Urinary bladder (tissue), 3 donors: ENCODE measurements at regions not wholly inside any gene's neighbourhood (a gene's known extent, or its start where the extent isn't known, plus 50 kb on each side); places are given as distances from the start of the nearest gene placed in this dataset.
A peak's percentile ranks its signal among the peaks of the same experiment; 100 is the strongest.

Experiments used
- DNase-seq: peaks from one replicate; pipeline ENCODE4 v3.0.0-alpha.2; 2015; ENCODE audit errors: extremely low spot score
- H3K27ac ChIP-seq: one replicate; pipeline ENCODE4 v1.5.1; 2013; ENCODE audit warnings: low read depth, mild to moderate bottlenecking, moderate library complexity
- H3K36me3 ChIP-seq: one replicate; pipeline ENCODE4 v1.6.1; 2013; ENCODE audit warnings: mild to moderate bottlenecking, moderate library complexity; ENCODE audit not compliant: insufficient read depth
- H3K4me1 ChIP-seq: one replicate; pipeline ENCODE4 v1.6.1; 2013; ENCODE audit warnings: mild to moderate bottlenecking, moderate library complexity; ENCODE audit not compliant: insufficient read depth
- H3K4me3 ChIP-seq: one replicate; pipeline ENCODE4 v1.5.1; 2013; ENCODE audit warnings: low read depth, low read length
- WGBS: extraction: QIAGEN DNeasy Blood & Tissue Kit; methylation state at CpG from one replicate; pipeline ENCODE4 v1.1.7; 2013; 5-methylcytosine and 5-hydroxymethylcytosine counted together
- donor health status: healthy with polysubstance abuse.
- donor health status: healthy.

DNA sequence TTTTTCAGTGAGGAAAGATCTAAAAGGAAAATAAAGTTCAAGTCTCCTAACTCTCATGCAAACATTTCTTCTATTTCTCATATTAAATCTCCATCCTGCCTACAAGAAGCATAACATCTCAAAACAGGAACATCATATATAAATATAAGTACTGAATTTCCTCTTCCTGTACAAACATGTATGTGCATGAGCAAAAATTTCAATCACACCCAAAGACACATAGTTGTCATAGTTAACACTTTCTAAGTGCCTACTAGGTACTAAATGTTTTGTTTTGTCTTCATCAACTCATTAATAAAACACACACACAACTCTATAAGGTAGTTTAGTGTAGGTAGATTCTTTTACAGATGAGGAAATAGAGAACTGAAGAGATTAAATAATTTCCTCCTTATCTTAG lies 237.1 kb upstream of the ADGRL2 start:
- Histone ChIP-seq H3K27ac (no peak overlapping the region), H3K4me3 (no peak overlapping the region), H3K36me3 (no peaks in the 10 kb centered on the region), H3K4me1 (no peaks in the 10 kb centered on the region)
- DNase-seq: no peak

DNA sequence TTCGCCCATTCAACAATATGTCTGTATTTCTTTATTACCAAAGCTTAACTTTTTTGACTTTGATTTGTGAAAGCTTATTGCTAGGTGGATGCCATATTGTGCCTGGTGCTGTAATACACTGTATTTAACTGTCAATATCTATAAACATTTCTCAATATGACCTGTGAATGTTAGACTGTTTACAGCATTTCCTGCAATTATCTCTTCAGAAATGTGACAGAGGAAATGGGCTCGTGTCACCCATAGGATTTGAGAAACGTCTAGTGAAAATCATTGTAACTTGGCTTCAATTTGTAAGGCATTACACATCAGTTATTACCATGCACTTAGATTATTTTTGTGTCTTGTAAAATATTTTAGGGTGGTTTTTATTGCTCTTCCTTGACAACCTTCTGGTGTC lies 237.8 kb upstream of the ADGRL2 start:
- Histone ChIP-seq H3K4me3 (no peak overlapping the region), H3K36me3 (no peaks in the 10 kb centered on the region), H3K4me1 (no peaks in the 10 kb centered on the region), H3K27ac (no peak overlapping the region)
- 89% methylated on average over 3 of the region's 3 CpGs for WGBS
- DNase-seq: no peak

DNA sequence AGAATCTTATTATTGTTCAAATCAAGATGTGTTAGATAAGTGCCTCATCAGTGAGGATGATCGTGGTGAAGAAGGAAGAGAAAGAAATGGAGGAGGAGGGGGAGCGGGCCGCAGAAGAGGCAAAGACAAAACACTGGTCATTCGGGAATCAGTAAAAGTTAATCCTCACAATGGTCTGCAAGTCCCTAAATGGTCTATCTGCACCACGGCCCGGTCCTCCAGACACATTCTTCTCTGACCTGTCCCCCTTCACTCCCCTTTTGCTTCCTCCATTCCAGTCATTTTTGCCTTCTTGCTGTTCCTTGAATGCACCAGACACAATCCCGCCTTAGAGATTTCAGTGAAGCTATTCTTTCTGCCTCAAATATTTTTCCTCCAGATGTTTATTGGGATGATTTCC lies 240.1 kb upstream of the ADGRL2 start:
- 89% methylated on average over 7 of the region's 7 CpGs for WGBS
- no peak for DNase-seq
- Histone ChIP-seq H3K4me3 (no peak overlapping the region), H3K4me1 (no peaks in the 10 kb centered on the region), H3K36me3 (no peaks in the 10 kb centered on the region), H3K27ac (no peak overlapping the region)

DNA sequence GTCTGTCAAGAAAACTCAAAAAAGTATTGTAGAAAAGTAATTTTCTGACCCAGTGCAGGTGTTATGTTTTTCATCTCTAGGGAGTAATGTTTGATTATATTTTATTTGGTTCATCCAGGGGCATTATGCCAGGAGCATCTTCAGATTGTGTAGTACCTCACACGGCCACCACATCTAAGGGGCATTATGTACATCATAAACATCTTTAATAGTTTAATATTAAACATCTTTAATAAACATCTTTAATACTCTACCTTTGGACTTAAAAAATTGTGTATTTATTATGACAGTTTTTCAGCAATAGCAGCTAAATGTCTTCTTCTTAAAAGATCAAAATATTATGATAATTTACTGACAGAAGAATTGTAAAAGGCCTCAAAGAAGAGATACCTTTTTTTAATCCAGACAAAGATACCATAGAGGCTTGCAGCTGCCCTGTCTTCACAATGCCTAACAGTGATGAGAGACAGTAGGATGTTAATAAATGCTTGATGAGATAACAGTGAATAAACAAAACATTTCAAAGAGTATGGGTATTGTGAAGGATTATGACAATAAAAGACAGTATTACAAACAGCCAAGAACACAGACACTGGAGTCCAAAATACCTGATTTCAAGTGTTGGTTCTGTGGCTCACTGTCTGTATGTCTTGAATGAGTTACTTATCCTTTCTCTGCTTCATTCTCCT lies 240.9 kb upstream of the ADGRL2 start:
- 63% methylated on average over 1 of the region's 1 CpG for WGBS
- H3K36me3 ChIP-seq: no peaks in the 10 kb centered on the region

DNA sequence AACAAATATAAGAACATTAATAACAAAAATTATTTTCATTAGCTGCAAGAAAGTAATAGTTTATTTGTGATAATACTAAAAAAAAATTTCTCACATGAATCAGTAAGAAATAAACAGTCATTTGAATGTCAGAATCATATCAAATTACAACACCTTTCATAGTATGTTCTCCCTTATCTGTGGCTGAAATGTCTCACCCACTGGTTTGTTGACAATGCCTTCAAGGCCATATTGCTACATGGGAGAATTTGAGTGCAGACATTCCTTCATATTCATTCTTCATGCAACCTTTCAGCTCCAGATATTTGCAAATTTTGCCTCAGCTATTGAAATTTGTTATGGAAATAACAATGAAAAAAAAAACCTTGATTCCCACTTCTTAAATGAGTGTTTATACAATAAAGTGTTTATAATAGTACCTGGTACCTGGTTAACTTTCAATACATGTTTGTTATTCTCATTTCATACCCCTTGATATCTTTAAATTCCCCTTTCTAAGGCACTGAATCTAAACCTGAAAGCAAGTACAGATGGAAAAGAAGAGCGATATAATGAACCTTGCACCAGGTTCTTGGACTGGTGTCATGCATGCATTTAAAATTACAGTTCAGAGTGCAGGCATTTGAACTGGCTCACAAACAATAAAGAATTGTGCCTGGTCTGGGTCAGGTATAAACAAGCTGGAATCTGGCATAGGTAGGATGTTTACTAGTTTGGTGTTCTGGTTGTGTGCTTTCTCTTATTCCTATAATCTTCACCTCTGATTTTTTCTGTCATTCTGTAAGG lies 242.2 kb upstream of the ADGRL2 start:
- DNase-seq: no peak
- no peak overlapping the region for H3K4me3 ChIP-seq
- H3K36me3 ChIP-seq: no peaks in the 10 kb centered on the region
- 99% methylated on average over 1 of the region's 1 CpG for WGBS
- H3K27ac ChIP-seq: no peak overlapping the region
- H3K4me1 ChIP-seq: no peaks in the 10 kb centered on the region

More for the DNA sequence above, 240.9 kb upstream of the ADGRL2 start:
- Histone ChIP-seq H3K4me3 (no peak overlapping the region), H3K27ac (no peak overlapping the region), H3K4me1 (no peaks in the 10 kb centered on the region)
- no peak for DNase-seq

DNA sequence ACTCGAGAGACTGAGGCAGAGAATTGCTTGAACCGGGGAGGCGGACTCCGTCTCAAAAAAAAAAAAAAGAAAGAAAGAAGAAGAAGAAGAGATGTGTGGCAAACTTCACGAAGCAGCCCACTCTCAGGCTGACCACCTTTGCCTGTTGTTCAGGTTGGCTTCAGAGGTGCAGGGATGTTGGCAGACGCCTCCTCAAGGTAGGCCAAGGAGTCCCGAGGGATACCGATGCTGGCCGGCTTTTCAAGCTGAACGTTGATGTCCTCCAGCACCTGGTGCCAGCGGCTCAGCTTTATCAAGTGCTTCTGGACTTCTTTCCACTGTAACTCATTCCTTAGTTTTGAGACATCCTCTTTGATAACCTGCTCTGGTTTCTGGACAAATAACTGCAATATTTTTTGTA lies 243.8 kb upstream of the ADGRL2 start:
- 92% methylated on average over 11 of the region's 11 CpGs for WGBS
- no peaks in the 10 kb centered on the region for H3K4me1 ChIP-seq
- no peak overlapping the region for H3K4me3 ChIP-seq
- no peak overlapping the region for H3K27ac ChIP-seq
- no peak for DNase-seq
- no peaks in the 10 kb centered on the region for H3K36me3 ChIP-seq

DNA sequence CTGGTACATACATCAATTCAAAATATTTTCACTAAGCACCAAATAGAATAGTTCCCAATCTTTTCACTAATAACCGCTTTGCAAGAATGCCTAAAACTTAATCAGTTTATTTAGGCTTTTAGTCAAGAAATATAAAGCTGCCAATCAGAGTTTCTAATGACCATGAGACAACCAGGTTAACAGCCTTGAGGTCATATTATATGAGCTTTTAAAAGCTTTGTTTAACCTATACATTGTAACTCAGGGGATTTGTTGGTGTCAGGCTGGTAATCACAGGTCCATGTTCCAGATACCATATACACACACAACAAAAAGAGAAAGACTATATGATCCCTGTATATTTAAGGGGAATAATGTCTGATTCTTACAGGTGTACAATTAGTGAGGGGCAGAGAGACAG lies 246.2 kb upstream of the ADGRL2 start:
- H3K36me3 ChIP-seq: no peaks in the 10 kb centered on the region
- WGBS: 98% methylated on average over 1 of the region's 1 CpG

DNA sequence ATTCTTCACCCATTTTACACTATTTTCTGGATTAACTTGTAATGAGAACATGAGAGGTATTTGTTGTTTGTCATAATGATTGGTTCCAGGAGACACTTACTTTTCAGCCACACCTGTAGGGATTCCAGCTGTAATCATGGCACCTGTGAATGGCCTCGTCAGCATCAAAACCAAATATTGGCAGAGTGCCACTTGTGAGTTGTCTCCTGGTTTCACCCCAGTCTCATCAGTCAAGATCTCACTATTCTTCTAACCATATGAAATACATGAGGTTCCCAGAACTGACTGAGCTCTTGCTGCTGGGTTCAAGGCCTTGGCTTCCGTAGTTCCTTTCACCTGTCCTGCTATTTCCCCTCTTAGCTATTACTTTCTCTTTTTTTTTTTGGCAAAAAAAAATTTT lies 246.6 kb upstream of the ADGRL2 start:
- no peak for DNase-seq
- WGBS: 94% methylated on average over 2 of the region's 2 CpGs

More for the DNA sequence above, 246.2 kb upstream of the ADGRL2 start:
- no peak overlapping the region for H3K27ac ChIP-seq
- no peak overlapping the region for H3K4me3 ChIP-seq
- DNase-seq: no peak
- H3K4me1 ChIP-seq: no peaks in the 10 kb centered on the region

DNA sequence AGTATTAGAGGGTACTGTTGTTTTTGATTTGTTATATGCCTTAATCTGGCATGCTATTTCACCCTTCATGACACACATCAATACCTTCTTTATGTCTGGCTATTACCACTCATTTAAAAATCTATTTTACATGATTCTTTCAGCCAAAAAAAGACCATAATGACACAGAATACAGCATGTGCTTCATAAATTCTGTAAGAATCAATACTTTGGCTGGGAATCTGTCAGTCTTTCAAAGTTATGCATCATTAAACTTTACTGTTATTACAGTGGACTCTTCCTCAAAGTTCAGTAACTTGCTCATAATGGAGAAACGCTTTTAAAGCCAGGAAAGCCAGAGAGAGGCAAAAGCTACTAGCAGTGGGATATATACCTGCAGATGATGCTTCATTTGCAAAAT lies 247.2 kb upstream of the ADGRL2 start:
- H3K4me1 ChIP-seq: no peaks in the 10 kb centered on the region
- no peak overlapping the region for H3K4me3 ChIP-seq
- WGBS: 96% methylated on average over 1 of the region's 1 CpG
- no peak overlapping the region for H3K27ac ChIP-seq
- no peaks in the 10 kb centered on the region for H3K36me3 ChIP-seq
- DNase-seq: no peak

More for the DNA sequence above, 246.6 kb upstream of the ADGRL2 start:
- H3K4me1 ChIP-seq: no peaks in the 10 kb centered on the region
- H3K4me3 ChIP-seq: no peak overlapping the region
- H3K36me3 ChIP-seq: no peaks in the 10 kb centered on the region
- H3K27ac ChIP-seq: no peak overlapping the region

DNA sequence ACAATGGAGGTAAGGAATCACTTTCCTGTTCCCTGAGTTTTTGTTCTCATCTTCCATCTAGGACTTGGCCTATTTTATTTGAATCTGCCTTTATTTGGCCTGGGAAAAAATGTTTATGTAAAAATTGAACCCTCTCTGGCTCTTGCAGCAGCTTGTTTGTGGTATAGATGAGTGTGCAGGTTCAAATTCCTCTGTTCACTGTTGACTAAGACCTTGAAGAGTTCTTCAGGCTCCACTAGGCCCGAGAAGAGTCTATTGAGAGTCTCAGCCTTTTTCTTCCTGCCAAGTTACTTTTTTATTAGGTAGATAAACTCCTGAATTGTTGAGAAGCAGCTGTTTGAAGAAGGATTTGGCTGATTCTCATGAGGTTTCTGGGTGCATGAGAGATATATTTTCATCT lies 248.8 kb upstream of the ADGRL2 start:
- no peak overlapping the region for H3K4me3 ChIP-seq
- no peaks in the 10 kb centered on the region for H3K36me3 ChIP-seq
- WGBS: 32% methylated on average over 1 of the region's 1 CpG
- H3K4me1 ChIP-seq: no peaks in the 10 kb centered on the region
- H3K27ac ChIP-seq: no peak overlapping the region
- DNase-seq: peak; percentile 4

DNA sequence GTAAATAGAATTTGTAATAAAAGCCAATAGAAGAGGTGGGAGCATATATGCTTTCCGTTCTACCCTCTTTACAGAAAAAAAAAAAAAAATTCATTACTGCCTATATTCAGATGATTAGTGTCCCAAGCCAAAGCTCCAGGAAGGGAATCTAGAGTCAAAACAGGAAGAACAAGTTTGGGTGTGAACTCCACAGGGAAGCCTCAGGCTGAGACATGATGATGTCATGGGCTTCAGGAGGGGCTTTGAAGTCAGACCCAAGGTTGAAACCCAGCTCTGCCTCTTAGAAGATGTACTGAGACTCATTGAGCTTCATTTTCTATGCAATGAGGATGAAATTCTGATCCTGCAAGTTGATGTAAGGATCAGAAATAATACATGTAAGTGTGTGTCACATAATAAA lies 250.0 kb upstream of the ADGRL2 start:
- no peaks in the 10 kb centered on the region for H3K36me3 ChIP-seq
- WGBS: 90% methylated on average over 1 of the region's 1 CpG
- H3K27ac ChIP-seq: no peak overlapping the region
- no peaks in the 10 kb centered on the region for H3K4me1 ChIP-seq
- no peak for DNase-seq
- H3K4me3 ChIP-seq: no peak overlapping the region

DNA sequence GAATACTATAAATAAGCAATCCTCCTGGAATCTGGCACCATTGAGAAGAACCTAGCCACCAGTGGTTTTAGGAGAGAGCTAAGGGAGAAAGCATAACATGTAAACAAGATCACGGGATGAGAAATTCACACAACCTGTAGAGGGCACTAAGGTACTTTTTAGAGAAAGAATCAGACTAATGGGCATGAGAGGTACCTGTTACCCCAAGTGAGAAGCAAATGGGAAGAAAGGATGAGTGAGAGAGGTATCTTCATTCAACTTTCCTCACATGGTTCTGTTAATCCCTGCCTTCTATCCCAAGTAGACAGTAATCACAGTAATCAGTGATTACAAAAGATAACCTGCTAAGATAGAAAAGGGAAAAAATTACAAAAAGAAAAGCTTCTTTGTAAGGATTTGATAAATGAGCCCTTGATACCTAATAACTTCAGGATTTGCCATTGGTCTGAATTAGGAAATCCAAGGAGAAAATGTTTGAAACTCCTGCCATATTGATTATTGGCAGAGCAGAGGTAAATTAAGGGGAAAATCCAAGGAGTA lies 251.1 kb upstream of the ADGRL2 start:
- no peaks in the 10 kb centered on the region for H3K4me1 ChIP-seq
- H3K27ac ChIP-seq: no peak overlapping the region
- no peak for DNase-seq
- no peaks in the 10 kb centered on the region for H3K36me3 ChIP-seq
- WGBS: 33% methylated on average over 1 of the region's 1 CpG
- no peak overlapping the region for H3K4me3 ChIP-seq

DNA sequence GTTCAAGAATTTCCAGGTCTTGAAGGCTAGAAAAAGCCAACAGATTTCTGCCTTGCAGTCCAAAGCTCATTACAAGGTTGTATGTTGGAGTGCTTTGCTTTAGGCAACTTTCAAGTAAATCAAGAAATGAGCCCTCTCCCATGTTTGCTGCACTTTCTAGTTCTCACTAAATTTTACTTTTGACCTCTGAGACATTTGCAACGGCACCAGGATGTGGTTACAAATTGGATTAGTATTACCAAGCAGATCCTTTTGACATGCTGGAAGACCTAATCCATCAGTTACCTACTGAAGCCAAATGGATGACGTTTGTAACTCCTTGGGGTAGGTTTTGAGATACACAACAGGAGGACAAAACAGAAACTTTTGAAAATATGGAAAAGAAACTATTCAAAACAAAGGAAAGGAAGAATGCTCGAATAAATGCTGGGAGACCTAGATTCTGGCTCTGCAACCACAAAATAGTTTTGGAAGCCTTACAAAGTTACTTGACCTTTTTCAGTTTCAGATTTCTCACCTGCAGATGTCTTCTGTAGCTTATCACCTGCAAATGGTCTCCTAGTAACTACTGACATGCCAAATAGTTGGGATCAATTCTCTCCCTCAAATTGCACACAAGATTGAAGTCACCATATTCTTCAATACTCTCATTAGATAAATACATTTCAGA lies 251.7 kb upstream of the ADGRL2 start:
- Histone ChIP-seq H3K4me3 (no peak overlapping the region), H3K36me3 (no peaks in the 10 kb centered on the region), H3K4me1 (no peaks in the 10 kb centered on the region), H3K27ac (no peak overlapping the region)
- DNase-seq: no peak
- 74% methylated on average over 3 of the region's 3 CpGs for WGBS

DNA sequence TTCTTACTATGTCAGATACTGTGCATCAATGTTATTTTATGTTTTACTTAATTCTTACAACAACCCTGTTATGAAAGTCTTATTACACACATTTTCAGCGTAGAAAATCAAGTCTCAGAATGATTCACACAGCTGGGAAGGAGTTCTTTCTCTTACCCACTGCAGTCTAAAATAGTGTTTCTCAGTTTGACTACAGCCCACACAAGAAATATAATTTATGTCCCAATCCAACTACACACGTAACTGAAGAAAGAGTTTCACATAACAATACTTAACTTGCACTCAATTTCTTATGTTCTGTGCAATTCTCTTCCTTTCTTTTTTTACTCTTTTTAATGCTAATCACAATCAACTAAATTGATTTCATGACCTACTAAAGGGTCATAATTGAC lies 252.8 kb upstream of the ADGRL2 start:
- 84% methylated on average over 2 of the region's 2 CpGs for WGBS
- Histone ChIP-seq H3K36me3 (no peaks in the 10 kb centered on the region), H3K4me1 (no peaks in the 10 kb centered on the region), H3K27ac (no peak overlapping the region), H3K4me3 (no peak overlapping the region)
- no peak for DNase-seq
